ENCODE measurements at regions not wholly inside any gene's neighbourhood (a gene's known extent, or its start where the extent isn't known, plus 50 kb on each side); places are given as distances from the start of the nearest gene placed in this dataset.

GRCh38 chr9:70478963-70479641 is 64.6 kb upstream of the KLF9 start:
- DNase-seq (ENCODE audit: low read depth): peak; percentile 86

GRCh38 chr9:70477907-70478480 is 63.5 kb upstream of the KLF9 start:
- peak; percentile 89 for DNase-seq (ENCODE audit: low read depth)

GRCh38 chr9:70477146-70477745 is 62.8 kb upstream of the KLF9 start:
- peak; percentile 95 for DNase-seq (ENCODE audit: low read depth)

GRCh38 chr9:70475211-70475610 is 60.8 kb upstream of the KLF9 start:
- DNase-seq (ENCODE audit: low read depth): peak; percentile 82

- DNase-seq (ENCODE audit: low read depth): no peak
These were observed 60.0 kb upstream of the KLF9 start for GRCh38 chr9:70474413-70474812.

GRCh38 chr9:70472268-70473249 is 58.1 kb upstream of the KLF9 start:
- no peak for DNase-seq (ENCODE audit: low read depth)

GRCh38 chr9:70470050-70471015 is 55.9 kb upstream of the KLF9 start:
- peak; percentile 69 for DNase-seq (ENCODE audit: low read depth)

- no peak for DNase-seq (ENCODE audit: low read depth)
These were observed 53.8 kb upstream of the KLF9 start for GRCh38 chr9:70468291-70468690.

- DNase-seq (ENCODE audit: low read depth): peak; percentile 81
These were observed 52.6 kb upstream of the KLF9 start for GRCh38 chr9:70466976-70467561.

GRCh38 chr9:70465904-70466303 is 51.4 kb upstream of the KLF9 start:
- no peak for DNase-seq (ENCODE audit: low read depth)

GRCh38 chr9:70465398-70465797 is 50.9 kb upstream of the KLF9 start:
- no peak for DNase-seq (ENCODE audit: low read depth)

All from renal cortical epithelial cell (primary cell).